Upper lobe of left lung (tissue), 6 donors: ENCODE measurements at regions not wholly inside any gene's neighbourhood (a gene's known extent, or its start where the extent isn't known, plus 50 kb on each side); places are given as distances from the start of the nearest gene placed in this dataset.

Source experiments
- ATAC-seq, 2 donors: fragments of 200-7000 bp; cut with Tn5 transposase; one replicate each; pipeline ENCODE4 v1.9.1; 2022; ENCODE audit warnings: mild to moderate bottlenecking in 2 of 2, moderate library complexity in 2 of 2; ENCODE audit not compliant: low FRiP score in 2 of 2
- DNase-seq, 2 donors: peaks; one replicate each; pipeline ENCODE4 v3.0.0-alpha.2; 2019 to 2020
- H3K27ac ChIP-seq, 4 donors: fragments of 200-600 bp; sonication (generic); one replicate each; pipeline ENCODE4 v1.5.1; 2016 to 2019
- H3K27me3 ChIP-seq, 4 donors: fragments of 200-600 bp; sonication (generic); one replicate each; pipeline ENCODE4 v1.5.1; 2017 to 2019
- H3K36me3 ChIP-seq, 4 donors: fragments of 200-600 bp; sonication (generic); one replicate each; pipeline ENCODE4 v1.5.1; 2016 to 2019
- H3K4me1 ChIP-seq, 4 donors: fragments of 200-600 bp; sonication (generic); one replicate each; pipeline ENCODE4 v1.5.1; 2018 to 2019
- H3K4me3 ChIP-seq, 4 donors: fragments of 200-600 bp; sonication (generic); one replicate each; pipeline ENCODE4 v1.5.1; 2017 to 2019; ENCODE audit warnings: mild to moderate bottlenecking in 2 of 4, moderate library complexity in 1 of 4
- H3K9me3 ChIP-seq, 4 donors: fragments of 200-600 bp; sonication (generic); one replicate each; pipeline ENCODE4 v1.5.1; 2018 to 2019
- EP300 ChIP-seq, 4 donors: sonication (generic); formaldehyde crosslinking; IDR thresholded peaks; one replicate each; pipeline ENCODE4 v1.5.1; 2017; ENCODE audit warnings: antibody characterized with exemption in 4 of 4, control low read depth in 2 of 4
- POLR2A ChIP-seq, 4 donors: fragments of 450-650 bp; IDR thresholded peaks; one replicate each; pipeline ENCODE4 v1.5.1; 2016 to 2017; ENCODE audit warnings: antibody characterized with exemption in 4 of 4, mild to moderate bottlenecking in 2 of 4
- POLR2AphosphoS5 ChIP-seq, 2 donors: sonication (generic); formaldehyde crosslinking; IDR thresholded peaks; one replicate each; pipeline ENCODE4 v1.5.1; 2017; ENCODE audit warnings: antibody characterized with exemption in 2 of 2
- WGBS, 2 donors: methylation state at CpG; one replicate each; pipeline ENCODE4 v1.1.5; 2017 to 2018; 5-methylcytosine and 5-hydroxymethylcytosine counted together
- TF ChIP-seq, protein P1 (sequence below), 6 experiments: fragments of 450-650 bp in 4 of 6; fragments of 200-600 bp in 2 of 6; sonication (generic) in 2 of 6; IDR thresholded peaks; one replicate each; pipeline ENCODE4 v1.5.1; 2016 to 2019; ENCODE audit warnings: antibody characterized with exemption in 6 of 6
- donor health status: DM: no; HTN: no; CAD: no; lungs with moderate emphysema.
- donor health status: DM: no; HTN: yes; CAD: no; lungs with severe emphysema.

DNA sequence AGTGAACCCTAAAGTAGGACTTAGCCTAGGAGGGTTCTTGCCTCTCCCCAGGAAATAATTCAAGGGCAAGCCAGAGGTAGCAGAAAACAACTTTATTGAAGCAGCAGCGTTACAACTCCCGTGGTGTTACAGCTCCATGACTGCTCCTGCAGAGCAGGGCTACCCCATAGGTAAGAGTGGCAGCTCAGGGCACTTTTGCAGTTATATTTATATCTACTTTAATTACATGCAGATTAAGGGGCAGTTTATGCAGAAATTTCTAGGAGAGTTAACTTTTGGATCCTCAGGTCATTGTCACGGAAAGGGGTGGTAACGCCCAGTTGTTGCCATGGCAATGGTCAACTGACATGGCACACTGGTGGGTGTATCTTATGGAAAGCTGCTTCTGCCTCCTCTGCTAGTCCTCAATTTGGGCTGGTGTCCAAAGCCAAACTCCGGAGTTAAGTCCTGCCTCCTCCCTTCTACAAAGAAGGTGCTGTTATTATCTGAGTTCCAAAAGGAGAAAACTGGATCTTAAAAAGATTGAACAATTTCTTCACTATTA is 1413.0 kb downstream of the DSC3 start:
- no peak overlapping the region for H3K27ac ChIP-seq
- H3K27me3 ChIP-seq, result no peaks in the 10 kb centered on the region
- no peaks in the 10 kb centered on the region for H3K4me1 ChIP-seq
- no peak for TF ChIP-seq EP300 (IDR thresholded peaks at IDR 0.05)
- TF ChIP-seq POLR2AphosphoS5 (IDR thresholded peaks at IDR 0.05), result no peak
- TF ChIP-seq, protein P1, sequence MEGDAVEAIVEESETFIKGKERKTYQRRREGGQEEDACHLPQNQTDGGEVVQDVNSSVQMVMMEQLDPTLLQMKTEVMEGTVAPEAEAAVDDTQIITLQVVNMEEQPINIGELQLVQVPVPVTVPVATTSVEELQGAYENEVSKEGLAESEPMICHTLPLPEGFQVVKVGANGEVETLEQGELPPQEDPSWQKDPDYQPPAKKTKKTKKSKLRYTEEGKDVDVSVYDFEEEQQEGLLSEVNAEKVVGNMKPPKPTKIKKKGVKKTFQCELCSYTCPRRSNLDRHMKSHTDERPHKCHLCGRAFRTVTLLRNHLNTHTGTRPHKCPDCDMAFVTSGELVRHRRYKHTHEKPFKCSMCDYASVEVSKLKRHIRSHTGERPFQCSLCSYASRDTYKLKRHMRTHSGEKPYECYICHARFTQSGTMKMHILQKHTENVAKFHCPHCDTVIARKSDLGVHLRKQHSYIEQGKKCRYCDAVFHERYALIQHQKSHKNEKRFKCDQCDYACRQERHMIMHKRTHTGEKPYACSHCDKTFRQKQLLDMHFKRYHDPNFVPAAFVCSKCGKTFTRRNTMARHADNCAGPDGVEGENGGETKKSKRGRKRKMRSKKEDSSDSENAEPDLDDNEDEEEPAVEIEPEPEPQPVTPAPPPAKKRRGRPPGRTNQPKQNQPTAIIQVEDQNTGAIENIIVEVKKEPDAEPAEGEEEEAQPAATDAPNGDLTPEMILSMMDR (IDR thresholded peaks at IDR 0.05), result no peak
- TF ChIP-seq POLR2A (IDR thresholded peaks at IDR 0.05), result no peak
- DNase-seq, result no peak
- no peaks in the 10 kb centered on the region for H3K36me3 ChIP-seq
- no peak overlapping the region for H3K4me3 ChIP-seq
- no peak for ATAC-seq
- H3K9me3 ChIP-seq, result no peaks in the 10 kb centered on the region
- 68 to 71% methylated on average over 5 of the region's 5 CpGs for WGBS, 2 donors

DNA sequence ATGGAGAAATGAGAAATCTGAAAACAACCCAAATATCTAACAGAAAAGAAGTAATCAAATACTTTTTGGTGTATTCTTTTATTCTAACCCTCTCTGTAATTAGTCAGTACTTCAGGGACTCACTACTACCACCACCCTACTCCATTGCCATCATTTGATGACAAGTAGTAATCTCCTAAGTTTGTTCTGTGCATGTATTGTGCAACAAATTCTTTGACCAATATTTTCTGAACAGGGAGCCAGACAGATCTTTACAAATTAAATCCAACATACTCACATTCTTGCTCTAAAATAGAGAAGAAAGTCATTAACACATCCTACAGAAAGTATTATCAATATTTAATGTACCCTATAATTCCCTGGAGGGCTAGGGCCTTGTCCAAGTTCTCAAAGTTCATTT is 1416.4 kb downstream of the DSC3 start:
- DNase-seq (no peak), ATAC-seq (no peak)
- TF ChIP-seq EP300 (IDR thresholded peaks at IDR 0.05) (no peak), POLR2A (IDR thresholded peaks at IDR 0.05) (no peak), POLR2AphosphoS5 (IDR thresholded peaks at IDR 0.05) (no peak)
- TF ChIP-seq, protein P1 (IDR thresholded peaks at IDR 0.05), result no peak
- Histone ChIP-seq H3K4me3 (no peak overlapping the region), H3K4me1 (no peaks in the 10 kb centered on the region), H3K27me3 (no peaks in the 10 kb centered on the region), H3K27ac (no peak overlapping the region), H3K9me3 (no peaks in the 10 kb centered on the region), H3K36me3 (no peaks in the 10 kb centered on the region)

DNA sequence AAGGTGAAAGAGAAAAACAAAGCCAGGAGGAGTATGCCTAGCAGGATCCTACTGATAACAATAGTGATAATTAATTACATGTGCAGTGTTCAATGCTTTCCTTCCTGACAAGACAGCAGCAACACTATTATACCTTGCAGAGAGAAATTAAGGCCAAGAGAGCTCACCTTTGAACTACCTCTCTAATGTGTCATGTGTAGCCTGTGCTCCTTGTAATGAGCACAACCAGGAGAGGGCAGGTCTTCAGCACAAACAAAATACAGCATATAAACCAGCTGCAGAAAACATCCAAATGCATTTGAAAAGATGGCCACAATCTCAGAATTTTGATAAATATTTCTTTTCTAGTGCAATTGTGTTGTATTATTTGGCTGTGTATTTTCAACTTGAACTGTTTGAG is 1425.7 kb downstream of the DSC3 start:
- ATAC-seq (no peak), DNase-seq (no peak)
- H3K36me3 ChIP-seq, result no peaks in the 10 kb centered on the region
- TF ChIP-seq POLR2AphosphoS5 (IDR thresholded peaks at IDR 0.05) (no peak), POLR2A (IDR thresholded peaks at IDR 0.05) (no peak), EP300 (IDR thresholded peaks at IDR 0.05) (no peak)
- TF ChIP-seq, protein P1 (IDR thresholded peaks at IDR 0.05), result no peak
- H3K9me3 ChIP-seq, result no peaks in the 10 kb centered on the region
- H3K4me1 ChIP-seq, result no peaks in the 10 kb centered on the region
- no peak overlapping the region for H3K27ac ChIP-seq
- no peak overlapping the region for H3K4me3 ChIP-seq
- H3K27me3 ChIP-seq, result no peaks in the 10 kb centered on the region

DNA sequence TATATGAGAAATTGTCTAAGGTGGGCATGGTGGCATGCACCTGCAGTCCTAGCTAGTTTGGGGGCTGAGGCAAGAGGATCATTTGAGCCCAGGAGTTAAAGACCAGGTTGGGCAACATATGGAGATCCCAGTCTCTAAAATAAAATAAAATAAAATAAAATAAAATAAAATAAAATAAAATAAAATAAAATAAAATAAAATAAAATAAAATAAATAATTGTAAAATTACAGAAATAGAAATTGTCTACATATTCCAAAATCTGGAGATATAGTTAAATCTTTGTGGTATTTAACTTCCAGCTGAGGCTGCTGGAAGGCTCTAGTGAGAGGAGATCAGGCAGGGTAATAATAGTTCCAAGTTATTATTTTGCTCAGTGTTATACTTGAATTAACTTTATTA is 1432.1 kb upstream of the CDH2 start:
- Histone ChIP-seq H3K4me3 (no peak overlapping the region), H3K36me3 (no peaks in the 10 kb centered on the region), H3K4me1 (no peaks in the 10 kb centered on the region), H3K9me3 (peaks cover 0 to 4% (median 0%) of the 10 kb centered on the region in 4 donors), H3K27ac (no peak overlapping the region), H3K27me3 (no peaks in the 10 kb centered on the region)
- no peak for DNase-seq
- no peak for ATAC-seq
- TF ChIP-seq POLR2AphosphoS5 (IDR thresholded peaks at IDR 0.05) (no peak), EP300 (IDR thresholded peaks at IDR 0.05) (no peak), POLR2A (IDR thresholded peaks at IDR 0.05) (no peak)
- TF ChIP-seq, protein P1 (IDR thresholded peaks at IDR 0.05), result no peak

DNA sequence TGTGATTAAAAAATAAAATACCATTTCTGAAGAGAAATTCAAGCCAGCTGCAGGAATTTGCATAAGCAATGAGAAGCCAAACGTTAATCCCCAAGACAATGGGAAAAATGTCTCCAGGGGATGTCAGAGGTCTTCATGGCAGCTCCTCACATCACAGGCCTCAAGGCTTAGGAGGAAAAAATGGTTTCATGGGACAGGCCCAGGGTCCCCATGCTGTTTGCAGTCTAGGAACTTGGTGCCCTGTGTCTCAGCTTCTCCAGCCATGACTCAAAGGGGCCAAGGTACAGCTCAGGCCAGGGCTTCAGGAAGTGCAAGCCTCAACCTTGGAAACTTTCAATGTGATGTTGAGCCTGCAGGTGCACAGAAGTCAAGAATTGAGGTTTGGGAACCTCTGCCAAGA is 1428.4 kb upstream of the CDH2 start:
- TF ChIP-seq POLR2AphosphoS5 (IDR thresholded peaks at IDR 0.05), result no peak
- TF ChIP-seq POLR2A (IDR thresholded peaks at IDR 0.05), result no peak
- no peak for TF ChIP-seq EP300 (IDR thresholded peaks at IDR 0.05)
- TF ChIP-seq, protein P1 (IDR thresholded peaks at IDR 0.05), result no peak
- DNase-seq (no peak), ATAC-seq (no peak)
- 62 to 64% methylated on average over 1 of the region's 1 CpG for WGBS, 2 donors
- Histone ChIP-seq H3K4me1 (no peaks in the 10 kb centered on the region), H3K27me3 (no peaks in the 10 kb centered on the region), H3K9me3 (peaks cover 0 to 4% (median 0%) of the 10 kb centered on the region in 4 donors), H3K27ac (no peak overlapping the region), H3K4me3 (no peak overlapping the region), H3K36me3 (no peaks in the 10 kb centered on the region)
